ENCODE measurements at regions not wholly inside any gene's neighbourhood (a gene's known extent, or its start where the extent isn't known, plus 50 kb on each side); places are given as distances from the start of the nearest gene placed in this dataset.
"Not testable (repeated sequence)": the region's sequence is repeated elsewhere in the genome, so short reads cannot be mapped to it uniquely, and the experiment has no call there.

GRCh38 chr16:62794724-62795123 is 758.5 kb upstream of the CDH8 start:
- DNase-seq: no peak

GRCh38 chr16:62780081-62780480 is 743.8 kb upstream of the CDH8 start:
- not testable (repeated sequence) for DNase-seq

DNA sequence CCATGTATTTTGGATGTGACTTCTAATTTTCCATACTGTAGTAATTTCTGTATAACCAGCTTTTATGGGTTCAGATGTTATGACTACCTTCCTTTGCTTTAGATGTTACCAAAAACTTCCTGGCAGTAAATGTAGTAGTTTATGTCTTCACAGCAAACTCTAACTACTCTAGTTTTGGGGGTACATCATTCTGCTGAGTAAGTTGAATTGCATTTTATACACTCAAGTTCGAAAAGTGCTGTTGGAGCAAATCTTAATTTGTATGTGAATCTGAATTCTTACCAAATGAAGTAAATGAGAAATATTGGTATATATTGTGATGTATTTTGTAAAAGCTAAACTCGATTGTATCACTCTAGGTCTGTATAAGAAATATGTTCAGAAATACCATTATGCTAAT is 728.3 kb upstream of the CDH8 start:
- no peak for DNase-seq

DNA sequence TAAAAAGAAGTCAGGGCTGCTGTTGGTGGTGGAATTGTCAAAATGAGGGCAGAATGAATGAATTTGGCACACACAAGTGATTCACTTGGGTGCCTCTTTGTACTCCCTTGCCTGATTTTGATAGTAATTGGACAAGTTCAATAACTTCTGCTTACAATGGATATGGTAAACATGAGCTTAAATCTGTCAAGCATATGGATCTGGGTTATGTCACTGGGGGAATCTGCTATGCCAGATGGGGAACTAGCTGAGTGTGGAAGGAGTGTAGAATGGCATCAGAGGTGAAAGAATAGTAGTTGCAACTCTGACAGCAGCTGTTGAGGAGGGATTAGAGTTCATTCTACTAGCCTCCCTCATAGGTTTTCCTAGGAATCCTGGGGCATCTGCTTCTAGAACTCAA is 724.2 kb upstream of the CDH8 start:
- DNase-seq: no peak

GRCh38 chr16:62755938-62756337 is 719.7 kb upstream of the CDH8 start:
- no peak for DNase-seq

DNA sequence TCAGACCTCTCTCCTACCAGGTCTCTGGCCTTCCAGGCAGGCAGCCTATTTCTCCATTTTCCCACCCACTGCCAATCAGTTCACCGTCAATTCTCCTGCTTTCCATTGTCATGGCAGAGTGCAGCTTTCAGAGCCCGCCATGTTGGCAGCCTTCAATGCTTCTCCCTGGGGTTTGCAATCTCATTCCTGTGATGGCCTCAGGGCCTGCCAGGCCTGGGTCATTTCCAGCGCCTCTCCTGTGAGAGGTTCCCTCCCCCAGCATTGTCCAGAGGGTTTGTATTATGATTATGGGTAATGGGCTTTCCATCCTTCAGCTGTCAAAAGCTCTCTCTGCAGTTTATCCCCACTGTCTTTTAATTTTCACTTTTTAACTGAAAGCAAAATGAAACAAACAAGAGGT is 716.6 kb upstream of the CDH8 start:
- no peak for DNase-seq

- no peak for DNase-seq
Measured at GRCh38 chr16:62751218-62751617, 715.0 kb upstream of the CDH8 start.

- no peak for DNase-seq
Measured at GRCh38 chr16:62741692-62742091, 705.5 kb upstream of the CDH8 start.

- DNase-seq: no peak
Measured at GRCh38 chr16:62738666-62739460, 702.6 kb upstream of the CDH8 start.

DNA sequence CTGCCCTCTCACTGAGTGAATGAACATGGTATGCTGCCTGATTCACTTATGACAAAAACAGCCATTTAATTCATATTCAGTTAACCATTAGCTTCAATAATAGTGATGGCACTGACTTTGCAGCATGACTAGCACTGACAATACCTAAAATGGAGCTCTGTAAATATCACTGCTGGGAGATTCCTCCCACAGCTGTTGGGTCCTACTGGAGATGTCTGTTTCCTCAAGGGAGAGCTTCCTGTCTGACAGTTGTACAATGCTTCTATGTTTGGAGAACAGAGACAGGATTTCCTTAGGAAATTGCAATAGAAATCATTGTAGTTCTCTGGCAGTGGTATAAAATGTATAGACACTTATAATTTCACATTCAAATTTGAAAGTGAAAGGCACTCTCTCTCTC is 695.9 kb upstream of the CDH8 start:
- DNase-seq: no peak

- not testable (repeated sequence) for DNase-seq
Measured at GRCh38 chr16:62724670-62725269, 688.5 kb upstream of the CDH8 start.

GRCh38 chr16:62720651-62721050 is 684.4 kb upstream of the CDH8 start:
- no peak for DNase-seq

DNA sequence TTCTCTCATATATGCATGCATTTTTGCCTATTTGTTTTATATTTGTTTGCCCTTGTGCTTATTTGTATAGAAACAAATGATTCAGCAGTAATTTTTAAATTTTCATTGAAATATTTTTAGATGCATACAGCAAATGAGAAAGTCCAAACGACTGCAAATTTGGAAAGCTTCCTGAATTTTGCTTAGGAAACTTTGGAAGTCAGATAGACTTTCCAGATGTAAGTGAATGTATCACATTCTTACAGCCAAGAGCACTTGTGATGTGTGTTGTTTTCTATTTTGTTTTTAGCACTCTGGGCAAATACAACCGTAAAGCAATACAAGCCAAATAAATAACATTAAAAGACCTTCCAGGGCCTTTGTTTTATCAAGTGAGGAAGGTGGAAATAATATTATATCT is 680.8 kb upstream of the CDH8 start:
- no peak for DNase-seq

- no peak for DNase-seq
Measured at GRCh38 chr16:62715701-62716100, 679.5 kb upstream of the CDH8 start.

DNA sequence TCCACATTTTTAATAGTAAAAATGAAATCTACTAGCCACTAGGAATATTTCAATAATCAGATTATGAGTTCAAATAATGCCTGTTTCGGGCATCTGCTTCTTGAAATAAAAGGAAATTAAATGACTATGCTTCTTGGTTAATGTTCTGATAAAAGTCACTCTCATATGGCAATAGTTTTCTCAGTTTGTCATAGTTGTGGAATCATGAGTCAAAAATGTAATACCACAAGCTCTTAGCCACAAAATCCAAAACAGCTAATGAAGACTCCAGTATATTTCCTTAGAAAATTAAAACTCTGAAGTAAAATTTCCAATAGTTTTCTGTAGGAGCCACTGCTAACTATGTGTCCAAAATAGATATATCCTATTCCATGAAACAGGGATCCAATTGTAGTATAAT is 676.3 kb upstream of the CDH8 start:
- DNase-seq: no peak

DNA sequence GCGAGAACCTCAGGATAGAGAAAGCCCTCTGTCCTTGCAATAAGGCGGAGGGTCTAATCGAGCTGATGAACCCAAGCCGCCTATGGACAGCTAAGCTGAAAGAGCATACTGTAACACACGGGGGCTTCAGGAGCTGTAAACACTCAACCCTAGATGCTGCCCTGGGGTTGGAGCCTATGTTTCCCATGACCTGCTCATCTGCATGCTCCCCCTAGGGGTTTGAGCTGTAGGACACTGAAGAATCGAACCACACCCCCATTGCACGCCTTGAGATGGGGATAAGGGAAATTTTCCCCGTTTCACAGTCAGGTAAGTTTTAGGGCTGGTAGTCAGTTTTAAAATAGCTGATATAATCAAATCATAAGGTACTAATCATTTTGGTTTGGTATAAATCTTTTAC is 675.6 kb upstream of the CDH8 start:
- no peak for DNase-seq

GRCh38 chr16:62709794-62710193 is 673.6 kb upstream of the CDH8 start:
- no peak for DNase-seq

- no peak for DNase-seq
Measured at GRCh38 chr16:62701426-62701825, 665.2 kb upstream of the CDH8 start.

- DNase-seq: no peak
Measured at GRCh38 chr16:62700426-62701294, 664.4 kb upstream of the CDH8 start.

DNA sequence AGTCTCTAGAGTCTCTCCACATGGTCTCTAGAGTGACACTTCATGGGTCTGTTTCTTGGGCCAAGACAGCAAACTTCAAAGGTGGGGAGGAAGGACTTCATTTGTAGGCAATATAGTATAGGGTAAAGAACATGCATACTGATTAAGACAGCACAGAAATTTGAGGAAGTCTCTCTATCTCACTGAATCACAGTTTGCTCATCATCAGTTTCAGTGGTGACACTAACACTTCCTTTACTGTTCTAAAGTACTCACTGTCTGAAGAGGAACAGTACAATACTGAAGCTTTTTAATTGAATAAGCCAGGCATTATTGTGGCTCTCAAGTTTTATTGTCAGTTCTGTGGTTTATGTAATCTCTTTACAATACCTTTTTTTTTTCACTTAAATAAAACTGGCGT is 656.4 kb upstream of the CDH8 start:
- no peak for DNase-seq

DNA sequence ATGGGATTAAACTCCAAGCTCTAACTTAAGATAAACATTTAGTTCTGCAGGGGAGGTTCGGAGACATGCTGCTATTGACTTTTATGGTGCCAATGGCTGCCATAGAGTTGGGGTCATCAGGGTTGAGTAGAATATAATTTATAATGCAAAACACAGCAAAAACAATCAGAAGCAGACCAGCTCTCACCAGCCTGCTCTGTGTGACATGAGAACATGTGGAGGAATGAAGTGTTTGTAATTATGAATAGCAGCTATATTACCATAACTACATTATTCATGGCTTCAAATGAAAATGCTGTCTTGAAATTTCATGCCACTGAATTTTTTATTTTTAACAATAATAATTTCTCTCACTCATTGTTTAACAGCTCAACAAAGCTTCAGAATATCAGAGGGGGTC is 645.6 kb upstream of the CDH8 start:
- DNase-seq: no peak

DNA sequence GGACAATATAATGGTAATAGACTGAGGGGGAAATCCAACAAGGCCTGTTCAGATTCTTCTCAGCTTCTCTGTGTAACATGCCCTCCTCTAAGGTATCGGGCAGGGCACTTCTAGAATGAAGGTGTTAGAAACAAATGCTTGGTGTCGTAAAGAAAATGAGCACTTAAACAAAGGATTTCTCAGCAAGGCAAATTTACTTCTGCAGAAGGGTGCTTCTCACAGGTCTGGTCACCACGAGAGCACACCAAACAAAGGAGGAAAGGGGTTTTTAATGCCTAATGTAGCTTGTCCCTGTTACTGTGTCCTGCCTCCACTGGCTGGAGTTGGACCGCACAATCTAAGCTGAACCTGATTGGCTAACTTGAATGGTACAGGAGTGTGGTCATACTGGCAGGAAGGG is 642.6 kb upstream of the CDH8 start:
- no peak for DNase-seq

GRCh38 chr16:62676306-62676705 is 640.1 kb upstream of the CDH8 start:
- DNase-seq: no peak

DNA sequence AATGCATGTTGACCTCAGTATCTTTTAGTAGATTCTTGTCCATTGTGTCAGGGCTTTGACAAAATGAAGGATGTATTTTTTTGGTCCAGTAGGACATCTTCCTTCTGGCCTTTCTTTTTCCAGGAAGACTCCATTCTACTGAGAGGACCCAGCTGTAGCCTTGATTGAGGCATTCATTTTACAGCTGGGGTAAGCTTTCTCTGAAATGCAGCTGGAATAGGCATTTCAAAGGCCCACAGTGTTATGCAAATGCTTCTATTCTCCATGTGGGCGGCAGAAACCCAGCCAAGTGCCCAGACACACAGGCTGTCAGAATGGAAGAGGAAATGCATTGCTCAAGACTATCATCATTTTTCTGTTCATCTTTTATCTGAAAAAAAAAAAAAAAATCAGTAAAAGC is 629.0 kb upstream of the CDH8 start:
- DNase-seq: no peak
